OCI-LY1 (cell line): ENCODE measurements at regions not wholly inside any gene's neighbourhood (a gene's known extent, or its start where the extent isn't known, plus 50 kb on each side); places are given as distances from the start of the nearest gene placed in this dataset.

Experiments
- H2AFZ ChIP-seq: fragments of 200-600 bp; sonication (generic), shearing (Covaris generic); 2 replicates; pipeline ENCODE4 v1.6.0; 2014; ENCODE audit warnings: antibody characterized with exemption, mild to moderate bottlenecking, low read length
- H3F3A ChIP-seq: fragments of 200-600 bp; sonication (generic), shearing (Covaris generic); 2 replicates; pipeline ENCODE4 v1.6.0; 2014; ENCODE audit warnings: mild to moderate bottlenecking, antibody characterized with exemption, low read length, moderate library complexity; ENCODE audit not compliant: insufficient read depth
- H3K27ac ChIP-seq: fragments of 200-600 bp; sonication (generic); 2 replicates; pipeline ENCODE4 v1.5.1; 2014; ENCODE audit warnings: low read length, mixed run types, mild to moderate bottlenecking, low read depth; ENCODE audit not compliant: poor library complexity, severe bottlenecking
- H3K27me3 ChIP-seq: fragments of 200-600 bp; sonication (generic); 2 replicates; pipeline ENCODE4 v1.6.0; 2014; ENCODE audit warnings: antibody characterized with exemption, mild to moderate bottlenecking, low read length, moderate library complexity; ENCODE audit not compliant: insufficient read depth
- H3K36me3 ChIP-seq: fragments of 200-600 bp; sonication (generic); 2 replicates; pipeline ENCODE4 v1.6.1; 2014; ENCODE audit warnings: mild to moderate bottlenecking, antibody characterized with exemption, low read length, moderate library complexity, mixed read lengths; ENCODE audit not compliant: insufficient read depth
- H3K4me1 ChIP-seq: fragments of 200-600 bp; sonication (generic); 2 replicates; pipeline ENCODE4 v1.5.1; 2014; ENCODE audit warnings: mild to moderate bottlenecking, low read length, moderate library complexity; ENCODE audit not compliant: insufficient read depth, severe bottlenecking
- H3K4me2 ChIP-seq: fragments of 200-600 bp; sonication (generic), shearing (Covaris generic); 2 replicates; pipeline ENCODE4 v1.6.1; 2014; ENCODE audit warnings: low read length
- H3K4me3 ChIP-seq: fragments of 200-600 bp; sonication (generic); 2 replicates; pipeline ENCODE4 v1.5.1; 2014; ENCODE audit warnings: low read length, low read depth, mild to moderate bottlenecking, mixed read lengths; ENCODE audit not compliant: poor library complexity, severe bottlenecking
- H3K79me2 ChIP-seq: fragments of 200-600 bp; shearing (Covaris generic); 2 replicates; pipeline ENCODE4 v1.6.1; 2016; ENCODE audit warnings: mixed run types, low read length, mixed read lengths; ENCODE audit not compliant: insufficient read depth
- H3K9ac ChIP-seq: fragments of 200-600 bp; sonication (generic), shearing (Covaris generic); 2 replicates; pipeline ENCODE4 v1.6.1; 2014; ENCODE audit warnings: mild to moderate bottlenecking, low read length, mixed read lengths
- H3K9me2 ChIP-seq: fragments of 200-600 bp; sonication (generic), shearing (Covaris generic); 2 replicates; pipeline ENCODE4 v1.6.1; 2014; ENCODE audit warnings: low read depth, mild to moderate bottlenecking, low read length, mixed read lengths
- H3K9me3 ChIP-seq: fragments of 200-600 bp; shearing (Covaris generic); 2 replicates; pipeline ENCODE4 v1.6.1; 2014; ENCODE audit warnings: low read length, mixed read lengths
- H4K20me1 ChIP-seq: fragments of 200-600 bp; sonication (generic), shearing (Covaris generic); 2 replicates; pipeline ENCODE4 v1.6.0; 2016; ENCODE audit warnings: mild to moderate bottlenecking, low read length; ENCODE audit not compliant: insufficient read depth
- CTCF ChIP-seq: fragments of 200-600 bp; sonication (generic), shearing (Covaris generic); IDR thresholded peaks from 2 replicates; pipeline ENCODE4 v1.5.1; 2017; ENCODE audit warnings: mild to moderate bottlenecking, antibody characterized with exemption, low read length, moderate library complexity, mixed read lengths
- EZH2 ChIP-seq: fragments of 200-600 bp; sonication (generic), shearing (Covaris generic); IDR thresholded peaks from 2 replicates; pipeline ENCODE4 v1.8.0; 2017; ENCODE audit warnings: borderline replicate concordance, mixed run types, mild to moderate bottlenecking, antibody characterized with exemption, low read length, moderate library complexity, mixed read lengths

GRCh38 chr1:25051504-25051903 is 121.4 kb upstream of the RUNX3 start:
- H2AFZ ChIP-seq: no peak overlapping the region
- no peak overlapping the region for H3K4me3 ChIP-seq
- H3K4me2 ChIP-seq: no peak overlapping the region
- H3F3A ChIP-seq: no peaks in the 10 kb centered on the region
- H3K4me1 ChIP-seq: no peaks in the 10 kb centered on the region
- H3K9me3 ChIP-seq: no peaks in the 10 kb centered on the region
- no peaks in the 10 kb centered on the region for H4K20me1 ChIP-seq
- H3K79me2 ChIP-seq: no peaks in the 10 kb centered on the region
- H3K27me3 ChIP-seq: peaks cover 7% of the 10 kb centered on the region; the same call in 1 of the 2 replicates
- TF ChIP-seq CTCF (no peak), EZH2 (no peak)
- no peaks in the 10 kb centered on the region for H3K36me3 ChIP-seq
- no peak overlapping the region for H3K27ac ChIP-seq
- H3K9ac ChIP-seq: no peak overlapping the region
- H3K9me2 ChIP-seq: no peaks in the 10 kb centered on the region

- H3K4me1 ChIP-seq: no peaks in the 10 kb centered on the region
- peaks cover 7% of the 10 kb centered on the region; the same call in 1 of the 2 replicates for H3K27me3 ChIP-seq
- H3K9me2 ChIP-seq: no peaks in the 10 kb centered on the region
- TF ChIP-seq EZH2: no peak
- TF ChIP-seq CTCF: no peak
- H4K20me1 ChIP-seq: no peaks in the 10 kb centered on the region
- no peak overlapping the region for H3K4me3 ChIP-seq
- H3K9ac ChIP-seq: no peak overlapping the region
- H3K36me3 ChIP-seq: no peaks in the 10 kb centered on the region
- H3F3A ChIP-seq: no peaks in the 10 kb centered on the region
- H3K4me2 ChIP-seq: no peak overlapping the region
- H3K9me3 ChIP-seq: no peaks in the 10 kb centered on the region
- no peaks in the 10 kb centered on the region for H3K79me2 ChIP-seq
- no peak overlapping the region for H2AFZ ChIP-seq
- H3K27ac ChIP-seq: no peak overlapping the region
These were observed 120.1 kb upstream of the RUNX3 start for GRCh38 chr1:25050165-25050564.

DNA sequence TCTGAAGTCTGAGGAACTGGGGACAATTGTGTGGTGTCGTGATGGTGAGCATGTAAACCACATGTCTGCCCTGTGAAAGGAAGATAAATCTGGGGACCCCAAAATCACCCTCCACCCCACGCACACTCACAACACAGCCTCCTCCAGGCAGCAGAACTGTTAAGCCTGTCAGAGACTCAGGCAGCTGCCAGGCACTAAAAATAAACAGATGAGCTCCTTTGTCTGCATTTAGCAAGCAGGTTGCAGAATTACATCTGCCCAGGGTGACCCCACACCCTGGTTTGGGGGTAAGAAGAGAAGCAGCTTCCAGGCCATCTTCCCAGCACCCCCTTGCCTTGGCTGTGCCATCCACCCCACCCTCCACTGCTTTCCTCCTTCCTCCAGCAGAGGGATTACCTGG is 119.1 kb upstream of the RUNX3 start:
- H3K27me3 ChIP-seq: peaks cover 7% of the 10 kb centered on the region; the same call in 1 of the 2 replicates
- no peaks in the 10 kb centered on the region for H4K20me1 ChIP-seq
- H3K27ac ChIP-seq: no peak overlapping the region

More for the DNA sequence above, 119.1 kb upstream of the RUNX3 start:
- Histone ChIP-seq H3K79me2 (no peaks in the 10 kb centered on the region), H3K4me3 (no peak overlapping the region), H2AFZ (no peak overlapping the region), H3K9me3 (no peaks in the 10 kb centered on the region), H3K36me3 (no peaks in the 10 kb centered on the region), H3K9ac (no peak overlapping the region), H3K4me1 (no peaks in the 10 kb centered on the region), H3K4me2 (no peak overlapping the region), H3K9me2 (no peaks in the 10 kb centered on the region), H3F3A (no peaks in the 10 kb centered on the region)
- no peak for TF ChIP-seq EZH2
- no peak for TF ChIP-seq CTCF
